GM23248 (cell line): ENCODE measurements at regions not wholly inside any gene's neighbourhood (a gene's known extent, or its start where the extent isn't known, plus 50 kb on each side); places are given as distances from the start of the nearest gene placed in this dataset.

Source experiments
- EZH2 ChIP-seq: fragments of 200-600 bp; sonication (generic); IDR thresholded peaks from 2 replicates; pipeline ENCODE4 v1.6.1; 2018; ENCODE audit warnings: antibody characterized with exemption, mild to moderate bottlenecking; ENCODE audit not compliant: insufficient read depth, poor library complexity, severe bottlenecking
- EZH2phosphoT487 ChIP-seq: fragments of 200-600 bp; sonication (generic); IDR thresholded peaks from 2 replicates; pipeline ENCODE4 v1.6.1; 2018; ENCODE audit warnings: antibody characterized with exemption, moderate library complexity, mild to moderate bottlenecking, low read depth; ENCODE audit not compliant: insufficient read depth

GRCh38 chr18:27540111-27540510, 355.0 kb upstream of the CHST9 start:
- TF ChIP-seq EZH2phosphoT487 (no peak), EZH2 (no peak)
